Stimulated activated CD4-positive, alpha-beta T cell treated with anti-CD3 and anti-CD28 coated beads, Interleukin-12 subunit alpha, Interleukin-12 subunit beta, amount 100 ng/mL, for 48 hours (primary cell): ENCODE measurements at regions not wholly inside any gene's neighbourhood (a gene's known extent, or its start where the extent isn't known, plus 50 kb on each side); places are given as distances from the start of the nearest gene placed in this dataset.

Source experiments
- DNase-seq, 3 donors: peaks; one replicate each; pipeline ENCODE4 v3.0.0-alpha.2; 2020; ENCODE audit warnings: low read depth in 2 of 3, low spot score in 1 of 3

DNA sequence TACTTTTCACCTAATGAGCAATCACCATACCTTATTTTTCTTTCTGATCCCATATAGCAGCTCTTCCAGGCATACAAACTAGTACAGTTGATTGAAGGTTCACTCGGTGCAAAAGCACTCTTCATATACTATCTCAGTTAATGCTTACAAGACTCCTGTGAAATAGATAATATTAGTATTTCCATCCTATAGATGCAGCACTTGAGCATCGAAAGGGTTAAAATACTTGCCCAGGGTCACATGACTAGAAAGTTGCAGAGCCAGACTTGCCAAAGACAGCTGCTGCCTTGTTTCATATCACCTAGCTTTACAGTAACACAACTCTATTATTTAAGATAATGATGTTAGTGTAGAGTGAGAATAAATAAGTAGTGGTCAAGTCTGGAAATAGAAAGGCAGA is 466.0 kb upstream of the TNP1 start:
- no peak for DNase-seq

DNA sequence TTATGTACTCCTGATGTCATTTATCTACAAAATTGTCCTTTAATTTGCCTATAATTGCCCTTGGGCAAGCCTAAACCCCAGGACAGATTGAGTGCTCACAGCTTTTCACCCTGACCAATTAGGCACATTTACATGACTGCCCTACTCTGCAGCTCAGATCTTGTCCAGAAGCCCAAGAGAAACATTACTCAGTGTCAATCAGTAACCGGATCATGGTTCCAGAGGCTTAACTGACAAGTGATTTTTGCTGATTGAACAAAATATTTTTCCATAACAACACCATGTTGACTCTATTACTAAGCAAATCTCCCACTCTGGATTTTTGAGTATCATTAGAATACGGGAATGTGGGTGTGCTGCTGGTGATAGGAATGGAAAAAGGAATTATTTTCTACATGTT is 465.4 kb upstream of the TNP1 start:
- DNase-seq, result no peak

DNA sequence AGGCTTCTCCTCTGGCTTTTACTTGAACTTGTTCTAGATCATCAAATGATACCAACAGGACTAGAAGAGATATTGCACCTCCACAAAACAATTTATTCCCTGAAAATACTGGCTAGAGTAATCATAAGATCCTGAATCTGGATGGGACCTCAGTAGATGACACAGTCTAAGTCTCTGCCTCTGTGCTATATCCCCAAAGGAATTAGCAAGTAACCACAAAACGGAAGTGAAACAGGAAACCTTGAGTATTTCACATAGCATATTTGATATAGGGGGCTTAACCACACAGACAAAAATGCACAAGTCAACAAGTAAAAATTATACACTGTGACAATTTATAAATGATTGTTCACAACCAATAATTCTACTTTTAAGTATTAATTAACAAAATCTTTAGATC is 456.9 kb upstream of the TNP1 start:
- DNase-seq, result no peak

DNA sequence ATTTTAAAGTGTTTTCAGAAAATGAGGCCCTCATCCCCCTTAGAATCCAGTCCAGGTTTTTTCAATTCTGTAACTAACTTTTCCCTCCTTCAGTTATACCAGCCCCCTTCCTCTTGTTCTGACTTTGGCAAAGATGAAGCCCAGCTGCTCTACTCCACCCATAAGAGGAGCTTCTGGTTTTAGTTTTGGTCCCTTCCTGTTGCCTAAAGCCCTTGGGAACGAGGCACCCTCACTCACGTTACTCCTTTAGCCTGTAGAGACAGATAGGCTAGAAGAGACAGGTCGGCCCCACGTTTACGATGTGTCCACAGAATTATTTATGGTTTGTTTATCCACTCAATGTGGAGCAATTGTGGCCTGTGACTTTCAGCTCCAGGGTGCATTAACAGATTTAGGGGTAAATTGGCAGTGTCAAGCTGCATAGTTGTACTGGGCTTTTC is 454.2 kb upstream of the TNP1 start:
- no peak for DNase-seq

DNA sequence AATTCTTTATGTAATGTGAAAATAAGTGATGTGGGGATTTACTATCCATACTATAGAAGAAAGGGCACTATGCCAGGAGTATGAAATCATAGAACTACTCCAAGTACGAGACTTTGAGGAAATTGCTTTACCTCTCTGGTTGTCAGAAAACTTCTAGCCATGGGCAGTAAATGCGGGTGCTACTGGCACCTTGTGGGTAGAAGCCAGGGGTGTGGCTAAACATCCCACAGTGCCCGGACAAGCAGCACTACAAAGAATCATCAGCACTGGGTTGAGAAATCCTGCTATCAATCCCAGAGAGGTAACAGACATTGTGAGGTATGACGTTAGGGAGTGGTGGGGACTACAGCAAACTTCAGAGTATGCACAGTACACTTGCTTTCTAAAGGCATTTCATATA is 453.5 kb upstream of the TNP1 start:
- DNase-seq, result no peak

DNA sequence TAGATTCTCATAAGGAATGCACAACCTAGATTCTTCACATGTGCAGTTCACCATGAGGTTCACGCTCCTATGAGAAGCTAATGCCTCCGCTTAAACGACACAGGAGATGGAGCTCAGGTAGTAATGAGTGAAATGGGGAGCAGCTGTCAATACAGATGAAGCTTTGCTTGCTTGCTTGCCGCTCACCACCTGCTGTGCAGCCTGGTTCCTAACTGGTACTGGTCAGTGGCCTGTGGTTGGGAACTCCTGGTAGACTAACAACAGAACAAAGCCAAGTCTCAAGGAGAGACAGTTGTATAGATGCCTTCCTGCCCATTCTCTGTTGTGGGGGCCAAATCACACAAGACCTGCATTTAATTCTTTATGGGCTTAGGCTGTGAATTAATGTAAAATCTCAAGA is 449.2 kb upstream of the TNP1 start:
- DNase-seq, result no peak

DNA sequence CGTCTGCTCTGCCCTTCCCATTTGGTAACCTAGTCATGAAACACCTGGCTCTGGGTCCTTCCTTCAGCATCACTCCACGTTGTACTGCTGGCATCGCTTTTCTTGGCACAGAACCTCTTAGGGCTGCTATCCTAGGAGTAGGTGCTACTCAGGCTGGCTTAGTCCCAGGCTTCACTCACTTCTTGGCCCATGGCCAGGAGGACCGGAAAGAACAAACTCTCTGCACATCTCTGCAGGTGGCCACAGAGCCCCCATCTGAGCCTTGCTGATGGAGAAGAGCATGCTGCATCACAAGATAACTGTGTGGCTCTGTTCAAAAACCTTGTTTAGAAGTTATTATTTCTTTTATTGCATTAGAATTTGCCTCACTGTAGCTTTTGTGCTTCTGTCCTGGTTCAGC is 447.2 kb upstream of the TNP1 start:
- DNase-seq, result no peak

DNA sequence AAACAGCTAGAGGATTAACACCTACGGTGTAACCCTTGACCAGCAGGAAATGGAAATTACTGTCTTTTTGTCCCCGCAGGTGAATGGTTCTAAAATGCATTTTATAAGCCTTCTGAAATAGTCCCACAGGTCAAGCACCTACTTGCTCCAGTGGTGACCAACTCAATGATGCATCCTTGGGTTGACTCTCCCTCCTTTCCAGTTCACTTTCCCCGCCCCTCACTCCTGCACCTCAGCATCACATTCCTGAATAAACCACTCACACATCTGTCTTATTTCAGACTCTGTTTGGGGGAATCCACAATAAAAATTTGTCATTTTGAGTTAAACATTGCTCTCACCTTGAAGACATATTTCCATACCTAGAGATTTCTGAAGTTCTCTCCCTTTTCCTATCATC is 446.0 kb upstream of the TNP1 start:
- DNase-seq, result no peak

DNA sequence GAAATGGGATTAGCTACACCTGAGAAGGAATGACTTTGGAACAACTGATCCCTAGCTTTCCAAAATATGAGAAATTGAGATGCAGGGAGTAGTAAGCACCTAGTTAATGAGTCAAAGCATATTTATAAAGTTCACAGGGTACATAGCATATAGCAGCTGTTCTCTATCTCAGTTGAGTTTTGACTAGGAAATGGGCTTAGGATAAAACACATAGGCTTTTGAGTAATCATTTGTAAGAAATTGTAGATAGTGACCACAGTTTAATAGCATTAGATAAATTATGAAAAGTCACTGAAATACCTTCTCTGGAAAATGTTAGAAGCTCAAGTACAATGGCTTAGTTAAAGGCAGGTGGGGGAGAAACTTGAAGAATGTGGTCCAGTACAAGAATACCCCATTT is 444.7 kb upstream of the TNP1 start:
- no peak for DNase-seq

DNA sequence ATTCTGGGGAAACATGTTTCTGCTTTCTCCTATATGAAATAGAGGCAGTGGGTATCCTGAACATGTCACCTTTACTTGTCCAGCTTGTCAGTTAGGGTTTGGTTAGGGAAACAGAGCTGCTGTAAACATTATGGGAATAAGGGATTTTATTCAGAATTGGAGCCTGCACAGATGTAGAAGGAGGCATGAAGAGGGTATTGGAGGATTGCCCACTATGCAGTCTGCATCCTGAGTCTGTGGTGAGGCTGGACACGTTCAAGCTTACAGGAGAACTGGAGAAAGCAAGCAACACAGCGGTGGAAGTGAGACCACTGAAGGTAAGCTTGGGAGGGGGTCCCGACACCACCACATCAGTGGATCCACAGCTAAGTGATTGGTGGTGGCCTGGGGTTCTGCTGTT is 443.0 kb upstream of the TNP1 start:
- no peak for DNase-seq

DNA sequence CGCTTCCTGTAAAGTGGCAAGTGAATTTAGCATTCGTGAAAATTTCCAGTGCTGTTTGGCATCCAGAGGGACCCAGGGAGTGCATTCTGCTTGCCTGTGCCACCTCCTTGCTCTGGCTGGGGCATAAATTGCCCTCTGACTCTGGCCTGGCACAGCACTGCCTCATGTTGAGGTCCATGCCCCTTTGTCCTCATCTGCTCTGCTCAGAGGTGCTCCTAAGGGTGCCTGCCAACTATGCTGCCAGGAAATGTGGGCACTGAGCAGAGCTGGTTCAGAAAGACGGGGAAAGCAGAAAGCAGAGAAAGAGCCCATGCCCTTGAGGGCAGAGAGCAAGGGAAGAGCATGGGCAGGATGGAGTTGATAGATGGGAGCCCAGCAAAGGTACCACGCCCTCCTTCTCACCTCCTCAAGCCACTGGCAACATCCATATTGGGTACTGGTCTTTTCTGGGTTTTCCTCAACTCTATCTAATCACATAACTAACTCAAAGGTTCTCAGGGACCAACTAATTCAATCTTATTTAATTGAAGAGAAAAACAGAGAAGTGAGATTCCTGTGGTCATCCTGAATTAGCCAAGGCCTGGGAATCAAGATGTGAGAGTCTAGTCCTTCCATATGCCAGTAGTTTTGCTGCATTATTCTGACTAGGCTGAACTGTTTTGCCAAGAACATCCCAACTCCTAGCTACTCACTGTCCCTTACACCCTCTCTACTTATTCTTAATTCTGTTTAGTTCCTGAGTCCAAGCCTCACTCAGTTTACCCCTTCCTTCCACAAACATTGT is 441.5 kb upstream of the TNP1 start:
- DNase-seq, result no peak

DNA sequence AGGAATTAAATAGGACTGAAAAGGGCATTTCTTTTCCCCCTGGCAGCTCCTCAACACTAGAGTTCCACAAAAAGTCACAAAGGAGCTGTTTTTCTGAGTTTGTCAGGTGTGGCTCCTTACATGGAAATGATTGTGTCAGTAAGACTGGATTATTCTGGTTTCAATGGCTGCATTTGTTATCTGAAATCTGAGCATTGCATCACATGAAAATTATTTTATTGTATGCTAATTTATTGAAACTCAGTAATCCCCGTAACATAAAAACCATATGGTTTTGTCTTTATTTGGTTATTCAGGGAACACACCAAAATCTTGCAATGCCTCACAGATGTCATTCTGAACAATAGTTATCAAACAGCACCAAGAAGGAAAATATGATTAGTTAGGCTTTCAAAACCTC is 439.7 kb upstream of the TNP1 start:
- DNase-seq, result no peak

DNA sequence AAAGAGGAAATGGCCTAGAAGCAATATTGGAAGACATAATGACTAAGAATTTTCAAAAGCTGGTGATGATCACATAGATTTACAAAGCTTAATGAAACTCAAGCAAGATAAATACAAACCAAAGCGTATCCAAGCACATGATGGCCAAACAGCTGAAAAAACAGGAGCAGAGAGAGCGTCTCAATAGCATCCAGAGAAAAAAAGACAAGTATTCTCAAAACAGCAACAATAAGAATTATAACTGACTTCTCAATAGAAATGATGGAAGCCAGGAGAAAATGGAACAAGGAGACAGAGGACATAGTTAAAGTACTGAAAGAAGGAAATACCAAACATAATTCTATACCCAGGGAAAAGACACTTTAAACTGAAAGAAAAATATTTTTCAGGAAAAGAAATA is 437.2 kb upstream of the TNP1 start:
- DNase-seq, result no peak

DNA sequence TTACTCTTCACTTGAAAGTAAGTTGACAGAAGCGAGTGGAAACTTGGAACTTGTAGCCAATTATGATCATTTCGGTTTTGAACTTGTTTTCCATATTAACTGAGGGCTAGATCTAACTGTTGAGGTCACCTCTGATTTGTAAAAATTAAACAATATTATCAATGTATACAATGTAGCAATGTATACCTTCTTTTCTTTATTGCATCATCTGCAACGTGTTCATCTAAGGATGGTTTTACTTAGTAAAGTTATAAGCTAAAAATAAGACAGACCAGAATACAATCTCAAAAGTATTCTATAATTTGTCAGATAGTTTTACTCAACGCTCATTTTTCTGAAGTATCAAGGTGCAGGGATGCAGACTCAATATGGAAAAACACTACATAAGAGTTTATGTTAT is 435.0 kb upstream of the TNP1 start:
- DNase-seq, result no peak

DNA sequence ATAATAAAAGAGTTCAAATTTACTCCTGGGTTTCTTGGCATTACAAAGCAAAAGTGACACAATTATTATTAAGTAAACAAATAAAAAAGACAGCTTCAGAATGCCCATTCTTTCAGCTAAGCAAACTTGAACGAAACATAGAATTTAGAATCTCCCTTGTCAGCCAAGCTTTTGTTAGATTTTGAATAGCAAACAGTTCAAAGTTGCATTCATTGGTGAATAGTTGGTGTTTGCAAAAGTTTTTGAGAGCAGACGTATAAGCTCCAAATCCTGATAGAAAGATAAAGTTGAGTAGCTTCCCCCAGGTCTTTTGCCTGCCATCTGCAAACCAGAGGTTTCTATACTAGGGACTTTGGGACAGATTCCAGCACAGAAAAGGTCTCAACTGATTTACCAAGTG is 434.3 kb upstream of the TNP1 start:
- DNase-seq, result no peak

DNA sequence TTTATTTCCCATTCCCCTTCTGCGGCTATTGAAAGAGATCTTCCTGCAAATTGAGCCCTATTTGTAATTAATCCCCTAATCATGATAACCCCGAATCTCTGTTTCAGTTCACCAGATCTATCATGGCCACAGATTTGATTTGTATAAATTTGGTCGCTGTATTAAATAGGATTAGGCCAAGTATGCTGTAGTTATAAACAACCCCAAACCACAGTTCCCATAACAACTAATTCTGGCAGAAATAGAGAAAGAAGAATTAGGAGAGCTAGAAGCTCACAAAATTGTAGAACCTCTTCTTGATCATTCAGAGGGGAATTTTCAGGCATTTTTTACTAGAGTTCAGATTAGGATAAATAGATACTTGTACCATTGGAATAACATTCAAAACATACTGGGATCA is 433.7 kb upstream of the TNP1 start:
- DNase-seq, result no peak

DNA sequence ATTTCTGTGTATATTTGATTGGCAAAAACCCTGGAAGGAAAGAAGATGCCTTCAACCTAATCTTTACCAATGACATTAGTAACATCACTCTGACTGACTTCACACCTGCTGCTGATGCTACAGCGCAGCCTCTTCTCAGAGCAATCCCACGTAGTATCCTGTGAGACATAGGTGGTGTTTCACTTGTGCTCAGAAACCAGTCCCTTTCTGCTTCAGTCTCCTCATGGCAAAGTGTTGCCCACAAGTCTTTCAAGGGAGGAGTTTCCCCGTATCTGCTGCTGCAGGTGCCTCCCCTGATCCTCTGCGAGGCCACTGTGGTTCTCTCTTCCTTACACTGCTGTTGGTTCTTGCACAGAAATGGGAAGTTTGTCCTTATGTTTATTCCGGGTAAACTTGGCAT is 433.2 kb upstream of the TNP1 start:
- DNase-seq, result no peak

DNA sequence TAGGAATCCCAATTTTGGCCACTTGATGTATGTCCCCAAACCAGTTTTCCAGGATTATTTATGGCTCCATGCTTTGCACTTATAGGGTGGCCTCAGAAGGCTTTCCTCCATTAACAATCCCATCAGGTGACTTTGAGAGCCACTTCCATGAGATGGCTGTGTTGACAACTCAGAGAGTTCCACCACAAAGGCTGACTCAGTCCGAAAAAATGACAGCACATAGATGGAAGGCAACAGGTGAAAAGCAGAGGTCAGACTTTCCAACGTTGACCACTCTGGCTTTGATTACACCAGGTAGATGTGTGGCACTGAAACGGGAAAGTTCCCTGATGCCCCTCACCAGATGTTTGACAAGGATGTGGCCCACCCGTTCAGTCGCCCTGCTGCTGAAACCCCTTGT is 431.4 kb upstream of the TNP1 start:
- DNase-seq, result no peak

DNA sequence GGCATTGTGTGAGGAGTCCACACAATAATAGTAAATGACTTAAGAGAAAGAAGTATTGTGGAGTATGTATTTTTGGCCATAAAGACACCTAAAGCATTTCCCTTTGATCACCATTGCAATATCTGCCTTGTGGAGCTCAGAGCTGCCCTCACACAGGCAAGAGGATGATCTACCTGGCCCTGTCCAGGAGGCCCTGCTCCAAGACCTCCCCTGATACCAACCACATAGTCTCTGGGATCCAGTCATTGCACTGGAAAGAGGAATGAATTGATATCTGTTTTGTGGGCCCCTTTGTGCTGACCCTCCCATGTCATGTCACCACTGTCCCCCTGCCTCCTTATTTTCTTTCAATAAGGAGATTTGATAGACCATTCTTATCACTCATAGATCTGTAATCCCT is 430.6 kb upstream of the TNP1 start:
- DNase-seq, result no peak

DNA sequence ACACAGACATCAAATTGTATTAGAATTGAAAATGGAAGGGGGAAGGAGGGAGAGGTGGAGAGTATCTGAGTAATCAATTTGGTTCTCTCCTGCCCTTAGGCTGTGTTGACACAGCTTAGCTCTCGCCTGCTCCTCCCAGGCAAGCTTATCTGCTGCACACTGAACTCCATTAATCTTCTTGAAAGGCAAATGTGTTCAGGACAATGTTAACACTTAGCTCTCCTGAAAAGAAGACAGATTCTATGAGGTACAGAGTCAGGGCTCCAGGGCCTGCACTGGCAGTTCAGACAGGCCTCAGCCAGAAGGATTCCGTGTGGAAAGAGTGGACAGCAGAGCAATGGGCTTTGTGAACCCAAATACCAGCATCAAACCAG is 430.0 kb upstream of the TNP1 start:
- no peak for DNase-seq

DNA sequence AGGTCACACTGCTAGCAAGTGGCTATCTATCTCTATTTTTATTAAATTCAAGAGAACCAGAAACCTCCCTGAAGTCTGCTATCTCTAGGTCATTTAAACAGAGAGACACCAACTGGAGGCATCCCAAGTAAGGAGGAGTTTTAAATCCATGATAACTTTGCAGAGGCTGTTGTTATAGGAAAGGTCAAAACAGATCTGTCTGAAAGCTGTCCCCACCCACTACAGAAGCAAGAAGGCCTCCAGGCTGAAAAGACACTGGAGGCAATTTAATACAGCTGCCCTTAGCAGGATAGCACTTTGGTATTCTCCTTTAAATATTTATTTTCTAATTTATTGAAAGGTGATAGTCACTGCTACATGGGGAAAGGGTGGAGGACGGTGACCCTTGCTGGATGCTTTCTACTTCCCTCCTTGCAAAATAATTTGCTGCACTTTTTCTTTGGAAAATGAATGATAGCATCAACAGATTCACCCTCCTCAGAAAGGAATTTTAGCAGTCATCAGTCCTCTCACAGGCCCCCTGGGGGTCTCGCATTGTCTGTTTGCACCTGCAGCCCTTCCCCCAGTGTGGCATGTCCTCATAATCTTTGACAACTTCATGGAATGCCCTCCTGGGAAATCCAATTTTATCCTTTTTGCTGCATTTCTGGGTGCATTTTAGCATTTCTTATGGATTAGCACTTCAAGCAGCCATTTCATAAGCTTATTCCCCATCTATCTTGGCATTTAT is 429.5 kb upstream of the TNP1 start:
- DNase-seq, result no peak

DNA sequence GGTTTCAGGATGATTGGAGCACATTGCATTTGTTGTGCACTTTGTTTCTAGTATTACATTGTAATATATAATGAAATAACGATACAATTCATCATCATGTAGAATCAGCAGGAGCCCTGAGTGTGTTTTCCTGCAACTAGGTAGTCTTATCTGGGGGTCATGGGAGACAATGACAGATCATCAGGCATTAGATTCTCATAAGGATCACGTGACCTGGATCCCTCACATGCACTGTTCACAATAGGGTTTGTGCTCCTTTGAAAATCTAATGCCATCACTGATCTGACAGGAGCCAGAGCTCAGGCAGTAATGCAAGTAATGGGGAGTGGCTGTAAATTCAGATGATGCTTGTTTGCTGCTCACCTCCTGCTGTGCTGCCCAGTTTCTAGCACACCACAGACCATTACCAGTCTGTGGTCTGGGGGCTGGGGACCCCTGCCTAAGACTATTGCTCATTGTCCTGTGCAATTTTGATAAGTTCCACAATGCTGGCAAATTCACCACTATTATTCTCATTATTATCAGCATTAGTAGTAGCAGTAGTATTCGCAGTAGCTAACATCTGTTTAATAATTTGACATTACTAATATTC is 428.7 kb upstream of the TNP1 start:
- DNase-seq, result no peak

DNA sequence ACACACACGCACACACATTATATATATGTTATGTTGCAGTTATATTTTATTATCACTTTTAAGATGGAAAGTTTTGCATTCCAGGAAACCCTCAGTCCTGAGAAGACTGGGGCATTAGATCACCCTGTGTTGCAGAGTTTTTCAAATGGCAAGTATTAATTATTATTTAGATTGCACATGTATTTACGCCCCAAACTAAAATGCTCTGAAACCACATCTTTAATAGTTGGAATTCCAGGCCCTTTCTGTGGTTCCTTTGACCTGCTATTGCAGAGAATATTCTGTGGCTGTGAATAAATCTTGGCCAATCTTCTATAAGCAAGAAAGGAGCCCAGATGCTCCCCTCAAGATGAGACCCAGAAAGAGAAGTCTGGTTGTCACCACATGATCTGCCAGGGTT is 427.0 kb upstream of the TNP1 start:
- DNase-seq, result no peak
